Liver (tissue), 3 donors: ENCODE measurements at regions not wholly inside any gene's neighbourhood (a gene's known extent, or its start where the extent isn't known, plus 50 kb on each side); places are given as distances from the start of the nearest gene placed in this dataset.

ENCODE experiments used
- EGR1 ChIP-seq, 2 donors: IDR thresholded peaks; 2 replicates each; pipeline ENCODE4 v1.6.1; 2016 to 2018; ENCODE audit warnings: antibody characterized with exemption in 2 of 2, low read depth in 2 of 2
- GABPA ChIP-seq, 2 donors: IDR thresholded peaks in 1 of 2; conservative IDR thresholded peaks in 1 of 2; 2 replicates each; pipeline ENCODE4 v1.6.1; 2016; ENCODE audit warnings: antibody characterized with exemption in 2 of 2, mild to moderate bottlenecking in 1 of 2, moderate library complexity in 1 of 2
- JUND ChIP-seq, 2 donors: IDR thresholded peaks; 2 replicates each; pipeline ENCODE4 v1.6.1; 2016; ENCODE audit warnings: antibody characterized with exemption in 2 of 2
- RAD21 ChIP-seq, 2 donors: IDR thresholded peaks; 2 replicates each; pipeline ENCODE4 v1.6.1; 2016; ENCODE audit warnings: antibody characterized with exemption in 2 of 2, mild to moderate bottlenecking in 2 of 2
- SP1 ChIP-seq: IDR thresholded peaks from 2 replicates; pipeline ENCODE4 v1.6.1; 2018; ENCODE audit warnings: antibody characterized with exemption, mild to moderate bottlenecking
- TAF1 ChIP-seq: conservative IDR thresholded peaks from 2 replicates; pipeline ENCODE4 v1.6.1; 2016; ENCODE audit warnings: antibody characterized with exemption, mild to moderate bottlenecking
- YY1 ChIP-seq: IDR thresholded peaks from 2 replicates; pipeline ENCODE4 v1.6.1; 2016; ENCODE audit warnings: antibody characterized with exemption, mild to moderate bottlenecking
- TF ChIP-seq, protein P1 (sequence below): fragments of 150-350 bp; IDR thresholded peaks from 2 replicates; pipeline ENCODE4 v1.5.1; 2017; ENCODE audit warnings: improper control_type of control experiment, low read depth, low read length; ENCODE audit not compliant: missing input control
- TF ChIP-seq, protein P2 (sequence below): IDR thresholded peaks from 2 replicates; pipeline ENCODE4 v1.6.1; 2016; ENCODE audit warnings: antibody characterized with exemption
- TF ChIP-seq, protein P3 (sequence below): IDR thresholded peaks from 2 replicates; pipeline ENCODE4 v1.6.1; 2016; ENCODE audit warnings: antibody characterized with exemption, mild to moderate bottlenecking
- donor health status: healthy.
- donor health status: healthy.

DNA sequence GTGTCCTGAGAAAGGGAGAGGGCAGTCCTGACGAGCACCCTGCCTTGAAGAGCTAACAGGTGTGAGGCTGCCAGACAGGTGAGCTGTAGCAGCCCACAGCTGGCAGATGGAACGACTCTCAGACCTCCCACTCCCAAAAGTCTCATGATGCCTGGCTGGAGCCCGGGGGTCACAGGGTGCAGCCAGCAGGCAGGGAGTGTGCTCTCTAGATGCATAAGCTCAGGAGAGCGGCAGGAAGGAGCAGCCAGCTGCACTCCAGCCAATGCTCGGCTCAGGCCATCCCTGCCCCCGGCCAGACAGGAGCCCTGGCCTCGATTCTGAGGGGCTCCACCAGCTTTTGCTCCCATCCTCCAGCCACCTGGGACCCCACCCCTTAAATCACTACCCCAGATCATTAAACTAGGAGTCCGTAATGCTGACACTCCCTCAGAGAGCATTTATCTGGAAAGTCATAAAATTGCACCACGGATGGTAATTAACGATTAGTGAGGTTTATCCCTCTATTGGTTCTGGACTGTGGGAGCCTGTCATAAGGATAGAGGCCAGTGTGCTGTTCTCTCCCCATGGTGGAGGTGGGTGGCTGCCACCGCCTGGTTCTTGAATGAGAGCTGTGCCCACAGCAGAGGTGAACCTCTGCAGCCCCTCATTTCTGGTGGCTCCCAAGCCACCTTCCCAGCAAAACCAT lies 63.5 kb upstream of the ZMIZ1 start:
- TF ChIP-seq YY1 (no peak), SP1 (no peak), EGR1 (IDR thresholded peaks at IDR 0.05; ENCODE audit: low read depth in 2 of 2) (no peak), TAF1 (no peak), RAD21 (IDR thresholded peaks at IDR 0.05) (no peak), GABPA (IDR thresholded peaks at IDR 0.05 in 1 of 2, conservative IDR thresholded peaks at IDR 0.05 in 1 of 2) (no peak), JUND (IDR thresholded peaks at IDR 0.05) (no peak)
- TF ChIP-seq, protein P1, sequence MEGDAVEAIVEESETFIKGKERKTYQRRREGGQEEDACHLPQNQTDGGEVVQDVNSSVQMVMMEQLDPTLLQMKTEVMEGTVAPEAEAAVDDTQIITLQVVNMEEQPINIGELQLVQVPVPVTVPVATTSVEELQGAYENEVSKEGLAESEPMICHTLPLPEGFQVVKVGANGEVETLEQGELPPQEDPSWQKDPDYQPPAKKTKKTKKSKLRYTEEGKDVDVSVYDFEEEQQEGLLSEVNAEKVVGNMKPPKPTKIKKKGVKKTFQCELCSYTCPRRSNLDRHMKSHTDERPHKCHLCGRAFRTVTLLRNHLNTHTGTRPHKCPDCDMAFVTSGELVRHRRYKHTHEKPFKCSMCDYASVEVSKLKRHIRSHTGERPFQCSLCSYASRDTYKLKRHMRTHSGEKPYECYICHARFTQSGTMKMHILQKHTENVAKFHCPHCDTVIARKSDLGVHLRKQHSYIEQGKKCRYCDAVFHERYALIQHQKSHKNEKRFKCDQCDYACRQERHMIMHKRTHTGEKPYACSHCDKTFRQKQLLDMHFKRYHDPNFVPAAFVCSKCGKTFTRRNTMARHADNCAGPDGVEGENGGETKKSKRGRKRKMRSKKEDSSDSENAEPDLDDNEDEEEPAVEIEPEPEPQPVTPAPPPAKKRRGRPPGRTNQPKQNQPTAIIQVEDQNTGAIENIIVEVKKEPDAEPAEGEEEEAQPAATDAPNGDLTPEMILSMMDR, result no peak
- TF ChIP-seq, protein P2, sequence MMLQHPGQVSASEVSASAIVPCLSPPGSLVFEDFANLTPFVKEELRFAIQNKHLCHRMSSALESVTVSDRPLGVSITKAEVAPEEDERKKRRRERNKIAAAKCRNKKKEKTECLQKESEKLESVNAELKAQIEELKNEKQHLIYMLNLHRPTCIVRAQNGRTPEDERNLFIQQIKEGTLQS, result no peak
- TF ChIP-seq, protein P3, sequence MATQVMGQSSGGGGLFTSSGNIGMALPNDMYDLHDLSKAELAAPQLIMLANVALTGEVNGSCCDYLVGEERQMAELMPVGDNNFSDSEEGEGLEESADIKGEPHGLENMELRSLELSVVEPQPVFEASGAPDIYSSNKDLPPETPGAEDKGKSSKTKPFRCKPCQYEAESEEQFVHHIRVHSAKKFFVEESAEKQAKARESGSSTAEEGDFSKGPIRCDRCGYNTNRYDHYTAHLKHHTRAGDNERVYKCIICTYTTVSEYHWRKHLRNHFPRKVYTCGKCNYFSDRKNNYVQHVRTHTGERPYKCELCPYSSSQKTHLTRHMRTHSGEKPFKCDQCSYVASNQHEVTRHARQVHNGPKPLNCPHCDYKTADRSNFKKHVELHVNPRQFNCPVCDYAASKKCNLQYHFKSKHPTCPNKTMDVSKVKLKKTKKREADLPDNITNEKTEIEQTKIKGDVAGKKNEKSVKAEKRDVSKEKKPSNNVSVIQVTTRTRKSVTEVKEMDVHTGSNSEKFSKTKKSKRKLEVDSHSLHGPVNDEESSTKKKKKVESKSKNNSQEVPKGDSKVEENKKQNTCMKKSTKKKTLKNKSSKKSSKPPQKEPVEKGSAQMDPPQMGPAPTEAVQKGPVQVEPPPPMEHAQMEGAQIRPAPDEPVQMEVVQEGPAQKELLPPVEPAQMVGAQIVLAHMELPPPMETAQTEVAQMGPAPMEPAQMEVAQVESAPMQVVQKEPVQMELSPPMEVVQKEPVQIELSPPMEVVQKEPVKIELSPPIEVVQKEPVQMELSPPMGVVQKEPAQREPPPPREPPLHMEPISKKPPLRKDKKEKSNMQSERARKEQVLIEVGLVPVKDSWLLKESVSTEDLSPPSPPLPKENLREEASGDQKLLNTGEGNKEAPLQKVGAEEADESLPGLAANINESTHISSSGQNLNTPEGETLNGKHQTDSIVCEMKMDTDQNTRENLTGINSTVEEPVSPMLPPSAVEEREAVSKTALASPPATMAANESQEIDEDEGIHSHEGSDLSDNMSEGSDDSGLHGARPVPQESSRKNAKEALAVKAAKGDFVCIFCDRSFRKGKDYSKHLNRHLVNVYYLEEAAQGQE, result no peak
